HG03108 (cell line): ENCODE measurements at regions not wholly inside any gene's neighbourhood (a gene's known extent, or its start where the extent isn't known, plus 50 kb on each side); places are given as distances from the start of the nearest gene placed in this dataset.

Source experiments
- ATAC-seq: cut with Tn5 transposase; IDR thresholded peaks from one replicate; pipeline ENCODE4 v1.9.1; 2021; ENCODE audit warnings: moderate library complexity; ENCODE audit not compliant: unreplicated experiment

- no peak for ATAC-seq
These were observed 263.4 kb upstream of the NDST4 start for GRCh38 chr4:115376866-115377265.

GRCh38 chr4:115374621-115375020, 261.2 kb upstream of the NDST4 start:
- ATAC-seq: no peak

GRCh38 chr4:115370490-115370889, 257.1 kb upstream of the NDST4 start:
- no peak for ATAC-seq

- no peak for ATAC-seq
These were observed 256.6 kb upstream of the NDST4 start for GRCh38 chr4:115370012-115370411.

- ATAC-seq: no peak
These were observed 253.0 kb upstream of the NDST4 start for GRCh38 chr4:115366390-115366789.

- no peak for ATAC-seq
These were observed 251.8 kb upstream of the NDST4 start for GRCh38 chr4:115365185-115365584.

- ATAC-seq: no peak
These were observed 248.4 kb upstream of the NDST4 start for GRCh38 chr4:115361781-115362180.

- no peak for ATAC-seq
These were observed 247.0 kb upstream of the NDST4 start for GRCh38 chr4:115360431-115360830.

GRCh38 chr4:115357776-115358175, 244.4 kb upstream of the NDST4 start:
- no peak for ATAC-seq

- ATAC-seq: no peak
These were observed 242.8 kb upstream of the NDST4 start for GRCh38 chr4:115356176-115356575.

GRCh38 chr4:115355329-115355728, 241.9 kb upstream of the NDST4 start:
- no peak for ATAC-seq

- no peak for ATAC-seq
These were observed 239.9 kb upstream of the NDST4 start for GRCh38 chr4:115353370-115353769.

- no peak for ATAC-seq
These were observed 229.8 kb upstream of the NDST4 start for GRCh38 chr4:115343171-115343570.

- peak; percentile 69 for ATAC-seq
These were observed 221.5 kb upstream of the NDST4 start for GRCh38 chr4:115334736-115335411.

- ATAC-seq: no peak
These were observed 218.7 kb upstream of the NDST4 start for GRCh38 chr4:115332078-115332477.

- ATAC-seq: no peak
These were observed 217.8 kb upstream of the NDST4 start for GRCh38 chr4:115331241-115331640.

GRCh38 chr4:115325836-115326235, 212.4 kb upstream of the NDST4 start:
- no peak for ATAC-seq

GRCh38 chr4:115323106-115323707, 209.8 kb upstream of the NDST4 start:
- no peak for ATAC-seq

GRCh38 chr4:115315182-115315581, 201.8 kb upstream of the NDST4 start:
- no peak for ATAC-seq

GRCh38 chr4:115310641-115311040, 197.2 kb upstream of the NDST4 start:
- no peak for ATAC-seq

- ATAC-seq: no peak
These were observed 181.3 kb upstream of the NDST4 start for GRCh38 chr4:115294717-115295116.

GRCh38 chr4:115293093-115293462, 179.7 kb upstream of the NDST4 start:
- no peak for ATAC-seq
